HuH-7.5 (cell line): ENCODE measurements at regions not wholly inside any gene's neighbourhood (a gene's known extent, or its start where the extent isn't known, plus 50 kb on each side); places are given as distances from the start of the nearest gene placed in this dataset.

Experiments used
- DNase-seq: peaks from one replicate; pipeline ENCODE4 v3.0.0; 2011; ENCODE audit warnings: low spot score

DNA sequence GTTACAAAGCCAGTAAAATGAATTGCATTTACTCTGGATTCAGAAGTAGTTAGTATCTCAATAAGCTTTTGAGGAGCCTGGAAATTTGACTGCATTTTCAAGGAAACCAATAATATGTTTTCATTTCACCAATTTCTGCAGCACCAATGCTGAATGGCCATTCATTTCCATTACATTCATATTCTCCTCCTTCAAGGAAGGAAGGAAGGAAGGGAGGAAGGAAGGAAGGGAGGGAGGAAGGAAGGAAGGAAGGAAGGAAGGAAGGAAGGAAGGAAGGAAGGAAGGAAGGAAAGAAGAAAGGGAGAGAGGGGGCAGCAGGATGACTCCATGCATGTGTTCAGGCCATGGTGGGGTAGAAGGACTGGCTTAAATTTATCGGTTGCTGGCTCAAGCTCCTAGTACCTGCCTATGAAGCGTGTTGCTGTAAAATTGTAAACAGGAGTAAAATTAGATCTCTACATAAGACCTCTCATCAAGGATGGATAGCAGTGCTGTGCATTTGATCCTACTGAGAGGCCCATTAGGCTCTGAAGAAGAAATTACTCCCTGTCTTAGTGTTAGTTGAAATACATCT lies 498.8 kb upstream of the TNC start:
- DNase-seq = no peak

DNA sequence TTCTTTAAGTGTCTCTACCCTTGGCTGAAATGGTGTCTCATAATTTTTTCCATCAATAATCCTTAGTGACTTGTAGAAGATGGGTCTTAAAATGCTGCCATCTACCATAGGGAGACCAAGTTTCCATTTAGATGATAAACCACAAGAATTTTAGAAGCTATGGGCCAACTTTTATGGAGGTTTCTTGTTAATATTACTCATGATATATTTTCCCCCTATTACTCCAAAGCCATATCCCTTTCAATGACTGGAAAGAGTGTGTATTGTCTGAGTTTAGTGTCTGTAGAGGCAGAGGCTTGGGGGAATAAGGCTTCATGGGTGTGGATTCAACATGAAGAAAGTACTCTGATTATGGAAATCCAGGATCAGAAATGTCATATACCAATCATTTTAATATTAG lies 507.3 kb upstream of the TNC start:
- DNase-seq = no peak

DNA sequence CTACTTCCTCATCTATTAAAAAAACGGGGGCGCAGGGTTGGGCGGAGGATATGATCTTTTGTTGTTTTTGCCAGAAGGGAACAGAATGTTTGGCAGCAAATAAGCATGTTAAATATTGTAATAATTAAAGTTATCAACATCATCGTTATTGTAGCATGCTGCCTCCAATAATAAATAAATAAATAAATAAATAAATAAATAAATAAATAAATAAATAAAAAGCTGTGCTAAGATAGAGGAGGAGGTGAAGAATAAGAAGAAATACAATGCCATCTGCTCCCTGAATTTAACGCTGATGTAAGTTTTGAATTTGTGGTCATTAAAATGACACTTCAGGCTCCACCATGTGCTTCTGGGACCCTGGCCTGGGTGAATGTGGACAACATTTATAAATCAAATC lies 508.0 kb upstream of the TNC start:
- no peak for DNase-seq

DNA sequence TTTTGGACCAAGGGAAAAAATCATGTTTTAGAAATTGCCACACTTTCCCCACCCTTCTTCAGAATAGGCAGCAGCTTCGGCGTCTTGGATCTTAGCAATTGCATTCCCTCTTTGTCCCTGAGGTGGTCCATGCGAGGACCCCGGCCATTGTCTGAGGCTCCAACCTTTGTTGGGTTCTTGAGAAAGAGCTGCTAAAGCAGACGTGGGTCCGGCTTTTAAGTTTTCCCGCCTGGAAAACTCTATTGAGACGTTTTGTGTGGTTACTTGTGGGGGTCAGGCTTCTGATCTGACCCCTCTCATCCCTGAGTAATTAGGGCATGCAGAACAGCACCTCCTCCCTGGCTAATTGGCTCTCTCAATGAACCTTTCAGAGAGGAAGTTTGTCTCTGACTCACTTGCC lies 509.6 kb upstream of the TNC start:
- DNase-seq = no peak

DNA sequence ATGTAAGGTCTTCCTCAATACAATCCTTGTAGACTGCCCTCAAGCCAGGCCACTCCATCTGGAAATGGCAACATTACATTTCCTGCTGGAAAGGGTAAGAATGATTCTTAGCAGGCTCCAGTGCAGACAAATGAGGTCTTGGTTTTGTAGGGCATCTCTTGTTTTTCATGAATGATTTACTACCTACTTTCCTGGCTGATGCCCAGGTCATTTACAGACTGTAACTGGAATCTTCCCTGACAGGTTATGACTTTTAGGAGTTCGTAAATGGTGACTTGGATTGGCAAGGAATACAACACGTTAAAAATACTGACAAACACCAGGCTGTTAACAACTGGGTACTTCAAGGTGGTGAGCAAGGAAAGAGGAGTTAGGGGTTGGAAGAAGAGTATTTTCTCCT lies 510.5 kb upstream of the TNC start:
- no peak for DNase-seq

DNA sequence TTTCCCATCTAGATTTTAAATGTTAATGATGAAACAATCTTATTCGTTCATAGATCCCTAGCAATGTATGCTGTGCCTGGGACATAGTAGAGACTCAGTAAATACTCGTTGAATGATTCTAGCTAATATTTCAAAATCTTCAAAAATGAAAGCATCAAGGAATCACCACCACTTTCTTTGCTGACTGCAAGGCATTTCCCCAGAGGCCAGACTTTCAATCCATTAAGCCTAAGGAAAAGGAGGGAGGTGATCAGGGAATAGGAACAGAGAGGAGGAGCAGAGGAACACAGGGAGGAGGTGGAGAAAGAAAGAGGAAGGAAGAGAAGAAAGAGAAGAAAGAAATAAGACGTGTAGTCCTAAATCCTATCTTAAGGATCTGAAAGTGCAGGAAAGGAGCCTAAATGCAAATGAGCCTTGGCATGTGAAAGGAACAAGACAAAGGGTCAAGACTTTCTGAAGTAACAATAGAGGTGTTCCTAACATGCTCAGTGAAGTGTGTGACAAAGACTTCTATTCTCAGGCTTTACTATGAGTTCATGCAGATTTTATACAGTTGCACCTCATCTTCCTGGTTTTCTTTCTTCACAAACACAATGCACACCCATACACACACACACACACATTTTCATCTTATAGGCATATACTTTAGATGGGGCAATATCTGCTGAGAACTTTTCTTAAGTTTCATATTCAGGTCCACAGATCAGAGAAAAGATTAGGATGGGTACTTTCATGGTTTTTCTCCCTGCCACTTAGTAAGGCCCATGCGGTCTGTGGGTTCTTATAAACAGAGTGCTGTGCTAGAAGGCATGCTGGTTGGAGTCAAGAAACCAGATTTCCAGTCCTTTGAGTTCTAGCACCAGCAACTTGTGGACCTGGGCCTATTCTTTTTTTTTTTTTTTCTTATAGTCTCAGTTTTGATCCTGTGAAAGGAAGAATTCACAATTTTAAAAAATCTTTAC lies 512.2 kb upstream of the TNC start:
- DNase-seq = no peak

DNA sequence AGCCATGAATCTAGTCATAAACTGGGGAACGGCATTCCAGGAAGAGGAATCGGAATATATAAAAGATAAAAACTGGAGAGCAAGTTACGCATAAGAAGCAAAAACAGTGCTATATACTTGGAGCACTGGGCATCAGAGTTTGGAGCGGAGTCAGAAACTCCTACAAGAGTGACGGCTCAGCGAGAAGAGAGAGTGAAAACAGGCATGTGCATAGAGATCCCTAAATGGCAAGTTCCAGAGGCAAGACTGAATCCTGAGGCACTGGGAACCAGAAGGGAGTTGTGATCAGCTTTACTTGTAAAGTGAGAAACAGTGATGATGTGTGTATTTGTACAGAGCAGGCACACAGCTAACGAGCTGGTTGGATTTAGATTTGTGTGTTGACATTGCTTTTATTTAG lies 514.4 kb upstream of the TNC start:
- DNase-seq = no peak

DNA sequence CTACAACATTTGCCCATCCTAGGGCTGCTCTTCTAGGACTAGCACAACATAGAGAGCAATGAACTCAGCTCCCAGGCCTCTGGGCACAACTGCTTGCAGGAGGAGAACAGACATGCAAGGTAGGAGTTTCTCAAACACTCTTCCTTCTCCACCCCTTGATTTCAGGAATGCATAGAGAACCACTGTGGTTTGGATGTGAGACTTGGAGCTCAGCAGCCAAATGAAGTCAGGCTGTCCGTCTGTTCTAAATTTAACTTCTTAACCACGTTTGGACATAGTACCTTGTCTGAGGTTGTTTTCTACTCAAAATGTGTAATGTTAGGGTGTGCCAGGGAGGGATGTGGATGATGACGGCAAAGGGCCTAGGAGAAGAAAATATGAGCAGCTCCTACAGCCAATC lies 515.1 kb upstream of the TNC start:
- no peak for DNase-seq

DNA sequence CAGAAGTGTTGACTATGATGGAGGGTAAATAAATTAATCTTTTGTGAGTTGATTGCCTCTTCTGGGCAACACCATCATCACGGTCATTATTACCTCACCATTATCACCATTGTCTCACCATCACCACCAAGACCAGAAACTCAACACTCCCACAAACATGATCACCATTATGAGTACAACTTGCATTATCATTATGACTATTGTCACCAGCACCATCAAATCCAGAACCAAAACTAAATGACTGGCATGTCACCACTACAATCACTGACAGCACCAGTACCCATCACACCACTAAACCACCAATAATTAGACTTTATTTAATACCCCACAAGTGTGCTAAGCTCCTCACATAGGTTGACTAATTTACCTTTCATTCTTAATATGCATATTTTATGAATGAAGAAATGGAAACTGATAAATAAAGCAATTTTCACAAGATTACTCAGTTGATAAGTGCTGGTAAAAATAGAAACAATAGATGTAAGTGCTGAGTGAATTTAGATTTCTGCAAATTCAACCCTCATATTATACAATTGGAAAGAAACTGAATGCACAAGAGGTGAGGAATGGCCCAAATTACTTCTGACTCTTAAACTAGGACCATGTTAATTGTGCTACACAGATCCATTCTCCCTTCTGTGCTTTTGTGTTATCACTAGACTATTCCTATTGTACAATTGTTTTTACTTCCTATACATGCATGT lies 517.8 kb upstream of the PAPPA start:
- DNase-seq = no peak

DNA sequence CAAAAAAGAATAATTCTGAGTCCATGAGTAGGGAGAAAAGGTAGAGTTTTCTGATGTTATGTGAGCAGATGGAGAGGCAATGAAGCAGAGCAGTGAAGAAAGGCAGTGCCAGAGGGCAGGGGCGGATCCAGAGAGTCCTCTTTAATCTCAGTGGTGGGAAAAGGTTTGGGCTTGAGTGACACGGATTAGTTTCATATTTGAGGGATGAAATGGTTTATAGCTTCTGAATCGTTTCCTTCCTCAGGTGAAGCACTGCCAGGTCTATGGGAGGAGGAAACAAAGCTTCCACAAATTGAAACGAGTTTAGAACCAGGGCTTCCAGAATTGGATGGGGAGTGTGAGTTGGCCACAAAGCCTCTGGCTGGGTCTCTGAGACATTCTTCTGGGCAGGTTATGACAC lies 517.0 kb upstream of the PAPPA start:
- DNase-seq = no peak

DNA sequence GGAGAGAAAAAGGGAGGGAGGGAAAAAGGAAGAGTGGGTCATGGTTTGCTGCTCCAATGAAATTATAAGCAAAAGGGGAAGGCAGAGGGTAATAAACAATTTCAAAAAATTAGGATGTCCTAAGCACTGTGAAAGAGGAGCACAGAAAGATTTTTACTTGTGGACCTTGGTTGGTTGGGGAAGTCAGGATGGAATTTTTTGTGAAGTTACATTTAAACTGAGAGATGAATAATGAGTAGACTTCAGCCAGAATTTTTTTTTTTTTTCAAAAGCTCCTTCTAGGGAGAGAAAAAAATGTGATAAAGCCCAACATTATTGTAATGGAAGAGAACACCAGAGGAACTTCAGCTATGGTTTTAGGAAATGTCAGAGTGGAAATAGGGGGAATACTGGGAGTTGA lies 515.9 kb upstream of the PAPPA start:
- no peak for DNase-seq

DNA sequence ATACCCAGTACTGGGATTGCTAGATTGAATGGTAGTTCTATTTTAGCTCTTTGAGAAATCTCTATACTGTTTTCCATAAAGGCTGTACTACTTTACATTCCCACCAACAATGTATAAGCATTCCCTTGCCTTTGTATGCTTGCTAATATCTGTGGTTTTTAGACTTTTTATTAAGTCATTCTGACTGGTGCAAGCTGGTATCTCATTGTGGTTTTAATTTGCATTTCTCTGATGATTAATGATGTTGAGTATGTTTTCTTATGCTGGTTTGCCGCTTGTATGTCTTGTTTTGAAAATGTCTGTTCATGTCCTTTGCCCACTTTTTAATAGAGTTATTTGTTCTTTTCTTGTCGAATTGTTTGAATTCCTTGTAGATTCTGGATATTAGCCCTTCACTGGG lies 512.7 kb upstream of the PAPPA start:
- DNase-seq = no peak

DNA sequence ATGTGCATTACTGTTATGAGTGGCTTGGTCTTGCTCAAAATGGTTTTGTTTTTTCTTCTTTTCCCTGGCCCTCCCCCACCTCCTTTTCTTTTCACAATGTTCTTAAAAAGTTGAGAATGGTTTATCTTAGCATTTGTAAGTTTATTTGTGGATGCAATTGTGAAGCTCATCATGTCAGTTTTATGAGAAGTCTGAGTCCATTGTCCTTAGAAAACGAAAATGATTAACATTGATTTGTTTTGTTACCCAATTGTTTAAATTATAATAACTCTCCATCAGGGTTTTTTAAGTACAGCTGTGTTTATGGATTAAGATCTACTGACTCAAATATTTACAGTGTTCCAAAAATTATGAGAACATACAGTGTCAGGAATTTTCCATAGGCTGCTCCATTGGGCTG lies 511.3 kb upstream of the PAPPA start:
- DNase-seq = no peak

DNA sequence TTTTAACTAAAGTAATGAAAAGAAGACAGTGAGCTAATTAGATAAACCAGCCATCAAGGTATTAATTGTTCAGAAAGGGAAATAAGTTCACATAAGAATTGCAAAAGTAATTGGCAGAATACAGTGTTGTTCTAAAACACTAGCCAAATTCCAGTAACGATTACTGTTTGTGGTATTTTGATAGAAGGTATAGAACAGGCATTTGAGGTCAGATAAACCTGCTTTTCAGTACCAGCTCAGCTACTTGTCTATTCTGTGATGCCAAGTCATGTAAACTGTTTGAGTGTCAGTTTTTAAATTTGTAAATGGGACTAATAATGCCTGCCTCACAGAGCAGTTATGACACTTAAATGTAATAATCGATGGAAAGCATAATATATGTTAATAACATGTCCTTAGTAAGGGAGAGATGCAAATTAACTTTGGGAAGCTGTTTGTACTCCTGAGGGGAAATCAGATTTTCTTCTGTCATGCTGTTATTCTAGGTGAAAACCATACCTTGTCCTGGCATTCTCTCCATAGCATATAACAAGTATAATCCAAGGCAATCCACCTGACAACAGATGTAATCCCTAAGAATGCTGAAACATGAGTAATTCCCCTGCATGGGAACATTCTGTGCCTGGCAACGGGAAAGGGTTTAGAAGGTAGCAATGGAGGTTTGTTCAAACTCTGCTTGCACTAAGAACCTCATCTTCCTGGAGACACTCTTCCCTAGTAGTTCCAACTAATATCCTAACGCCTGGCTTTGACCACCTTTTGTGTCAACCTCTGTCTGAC lies 509.5 kb upstream of the PAPPA start:
- no peak for DNase-seq

DNA sequence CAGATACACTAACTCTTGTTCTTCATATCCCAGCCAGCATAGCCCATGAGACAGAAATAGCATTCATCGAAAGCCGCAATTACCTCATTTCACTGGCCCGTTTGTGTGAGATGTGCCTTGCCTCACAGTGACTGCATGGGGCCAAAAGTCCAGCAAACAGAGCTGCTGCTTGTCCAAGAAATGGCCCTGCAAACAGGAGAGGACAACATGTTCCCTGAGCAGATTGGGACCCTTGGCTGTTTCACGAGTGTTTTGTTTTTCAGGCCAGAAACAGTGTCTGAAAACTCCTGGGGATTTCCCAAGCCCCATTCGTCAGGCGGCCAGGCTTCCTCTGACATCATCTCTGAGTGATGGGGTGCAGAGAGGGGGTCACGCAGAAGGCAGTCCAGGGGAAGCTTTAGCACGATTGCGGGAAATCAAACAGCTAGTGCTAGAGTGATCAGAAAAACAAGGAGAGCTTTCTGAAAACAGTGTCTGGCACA lies 503.6 kb upstream of the PAPPA start:
- no peak for DNase-seq

DNA sequence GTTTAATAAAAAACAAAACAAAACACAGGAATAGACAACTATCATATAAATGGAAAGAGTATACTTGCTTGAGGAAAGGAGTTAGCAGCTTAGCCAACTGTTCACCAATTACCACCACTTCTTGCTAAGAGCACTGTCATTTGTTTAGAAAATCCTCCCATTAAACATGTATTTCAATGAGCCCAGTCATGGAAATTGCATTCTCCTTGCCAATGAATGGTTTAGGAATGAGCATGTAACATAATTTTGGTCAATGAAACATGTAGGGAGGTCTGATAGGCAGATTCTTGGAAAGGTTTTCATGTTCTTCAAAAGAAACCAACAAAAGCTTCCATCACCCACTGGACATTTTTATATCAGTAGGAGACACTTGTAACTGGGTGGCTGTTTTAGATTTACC lies 502.8 kb upstream of the PAPPA start:
- no peak for DNase-seq

DNA sequence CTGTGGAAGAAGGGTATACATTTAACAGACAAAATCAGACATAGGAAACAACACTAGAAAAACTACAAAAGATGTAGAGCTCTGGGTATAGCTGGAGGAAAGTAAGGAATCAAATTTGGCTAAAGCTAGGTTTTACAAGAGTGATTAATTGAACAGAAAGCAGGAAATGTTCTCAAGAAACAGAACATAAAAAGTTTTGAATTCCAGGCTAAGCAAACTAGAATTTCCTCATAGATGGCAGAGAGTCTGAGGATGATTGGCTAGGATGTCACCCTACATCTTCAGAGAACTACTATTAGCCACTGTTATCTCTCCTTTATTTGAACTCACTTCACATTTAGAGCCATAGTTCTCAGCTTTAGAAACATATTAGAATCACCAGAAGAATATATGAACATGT lies 502.1 kb upstream of the PAPPA start:
- no peak for DNase-seq

DNA sequence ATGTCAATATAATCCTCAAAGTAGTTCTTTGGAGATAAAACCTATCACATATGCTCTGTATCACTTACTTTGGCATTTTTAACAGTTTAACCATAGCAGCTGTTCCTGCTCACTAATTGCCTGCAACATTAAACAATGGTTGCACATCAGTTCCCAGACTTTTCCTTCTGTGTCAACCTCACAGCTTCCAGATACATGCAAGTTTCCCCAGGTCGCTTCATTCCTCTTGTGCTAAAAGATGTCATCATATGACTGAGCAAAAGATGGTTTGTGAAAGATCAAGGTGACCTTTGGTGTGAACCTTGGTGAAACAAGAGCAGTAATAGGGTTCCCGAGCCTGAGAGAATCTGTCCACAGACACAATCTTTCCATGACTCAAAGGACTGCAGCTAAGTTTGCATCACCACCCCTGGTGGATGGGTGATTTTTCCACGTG lies 500.4 kb upstream of the PAPPA start:
- no peak for DNase-seq

DNA sequence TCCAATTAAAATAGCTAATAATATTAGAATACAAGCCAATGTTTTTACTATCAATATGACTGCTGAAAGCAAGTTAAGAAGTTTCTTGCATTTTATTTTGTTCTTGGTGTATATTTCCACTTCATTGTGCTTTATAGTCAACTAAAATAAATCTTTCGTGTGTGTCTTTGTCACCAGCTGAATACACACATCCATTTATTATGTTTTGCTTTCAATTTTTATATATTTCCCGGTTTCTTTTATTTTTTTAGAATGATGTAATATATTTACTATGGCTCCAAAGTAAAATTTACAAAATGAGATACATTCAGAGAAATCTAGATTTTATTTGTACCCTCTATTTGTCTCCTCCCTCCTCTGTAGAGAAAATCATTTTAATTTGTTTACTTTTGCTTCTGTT lies 495.9 kb upstream of the PAPPA start:
- DNase-seq = no peak

DNA sequence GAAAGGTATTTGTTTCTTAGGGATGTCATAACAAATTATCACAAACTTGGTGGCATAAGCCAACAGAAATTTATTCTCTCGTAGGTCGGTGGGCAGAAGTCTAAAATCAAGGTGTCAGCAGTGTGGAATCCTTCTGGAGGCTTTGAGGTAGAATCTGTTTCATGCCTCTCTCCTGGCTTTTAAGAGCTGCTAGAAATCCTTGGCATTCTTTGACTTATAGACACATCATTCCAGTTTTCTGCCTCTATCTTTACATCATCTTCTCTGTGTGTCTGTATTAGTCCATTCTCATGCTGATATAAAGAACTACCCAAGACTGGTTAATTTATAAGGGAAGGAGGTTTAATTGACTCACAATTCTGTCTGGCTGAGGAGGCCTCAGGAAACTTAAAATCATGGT lies 488.1 kb upstream of the PAPPA start:
- no peak for DNase-seq

DNA sequence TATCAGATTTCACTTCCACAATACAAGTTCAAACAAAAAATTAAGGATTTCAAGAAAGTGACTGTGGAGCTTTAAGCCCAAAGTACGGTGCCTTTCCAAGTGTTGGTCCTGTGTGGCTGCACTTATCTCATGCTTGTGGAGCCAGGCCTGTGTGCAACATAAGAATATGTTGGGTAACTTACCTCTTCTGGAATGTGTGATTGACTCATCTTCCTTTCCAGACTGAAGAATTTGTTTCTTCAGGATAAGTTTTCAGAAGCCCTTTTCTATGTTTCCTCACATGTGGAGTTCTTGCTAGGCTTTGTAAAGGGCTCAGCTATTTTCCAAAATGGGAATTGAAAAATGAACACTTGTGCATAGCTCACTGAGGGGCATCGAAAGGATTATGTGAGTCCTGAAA lies 485.1 kb upstream of the PAPPA start:
- no peak for DNase-seq

DNA sequence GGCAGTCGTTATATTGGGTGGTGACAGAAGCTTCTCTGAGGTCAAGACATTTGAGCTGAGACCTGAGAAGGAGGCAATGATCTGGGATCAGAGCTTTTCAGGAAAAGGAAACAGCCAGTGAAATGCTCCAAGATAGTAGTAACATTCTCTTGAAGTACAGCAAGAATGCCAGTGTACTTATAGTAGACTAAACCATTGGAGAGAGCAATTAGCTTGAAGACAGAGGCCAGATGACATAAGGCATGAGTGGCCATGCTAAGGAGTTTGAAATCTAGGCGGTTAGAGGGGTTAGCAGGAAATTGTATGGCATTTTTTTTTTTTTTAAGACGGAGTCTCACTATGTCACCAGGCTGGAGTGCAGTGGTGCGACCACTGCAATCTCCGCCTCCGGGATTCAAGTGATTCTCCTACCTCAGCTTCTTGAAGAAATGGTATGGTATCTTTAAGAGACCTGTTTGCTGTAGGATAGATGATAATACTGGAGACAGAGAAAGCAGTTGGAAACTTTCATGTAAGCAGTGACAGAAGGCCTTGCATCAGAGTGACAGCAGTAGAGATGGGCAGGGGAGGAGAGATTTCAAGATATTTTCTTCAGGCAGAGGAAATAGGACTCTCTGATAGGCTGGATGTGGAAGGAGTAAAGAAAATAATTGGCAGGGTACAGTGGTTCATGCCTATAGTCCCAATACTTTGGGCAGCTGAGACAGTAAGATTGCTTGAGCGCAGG lies 482.2 kb upstream of the PAPPA start:
- DNase-seq = no peak
